ENCODE measurements at regions not wholly inside any gene's neighbourhood (a gene's known extent, or its start where the extent isn't known, plus 50 kb on each side); places are given as distances from the start of the nearest gene placed in this dataset.

DNA sequence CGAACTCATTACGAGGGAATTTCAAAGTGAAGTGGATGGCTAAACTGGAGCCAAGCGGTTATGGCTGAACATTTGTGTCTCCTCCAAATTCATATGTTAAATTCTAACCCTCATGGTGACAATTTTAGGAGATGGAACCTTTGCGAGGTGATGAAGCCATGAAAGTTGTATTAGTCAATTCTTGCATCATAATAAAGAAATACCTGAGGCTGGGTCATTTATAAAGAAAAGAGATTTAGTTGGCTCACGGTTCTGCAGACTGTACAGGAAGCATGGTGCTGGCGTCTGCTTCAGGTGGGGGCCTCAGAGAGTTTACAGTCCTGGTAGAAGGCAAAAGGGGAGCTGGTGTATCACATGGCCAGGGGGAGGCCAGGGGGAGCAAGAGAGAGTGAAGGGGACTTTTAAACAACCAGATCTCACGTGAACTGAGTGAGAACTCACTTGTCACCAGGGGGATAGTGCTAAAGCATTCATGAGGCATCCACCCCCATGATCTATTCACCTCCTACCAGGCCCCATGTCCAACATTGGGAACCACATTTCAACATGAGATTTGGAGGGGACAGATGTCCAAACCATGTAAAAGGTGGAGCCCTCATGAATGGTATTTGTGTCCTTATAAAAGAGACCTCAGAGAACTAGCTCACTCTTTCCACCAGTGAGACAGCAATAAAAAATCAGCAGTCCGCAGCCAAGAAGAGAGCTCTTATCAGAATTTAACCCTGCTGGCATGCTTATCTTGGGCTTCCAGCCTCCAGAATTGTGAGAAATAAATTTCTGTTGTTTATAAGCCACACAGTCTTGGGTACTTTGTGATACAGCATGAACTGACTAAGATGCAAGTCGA, 143.4 kb downstream of the MTRR start:
- intact Hi-C loops (cut with micrococcal nuclease) = no loop called here
- peaks cover 2% of the 10 kb centered on the region for H3K27me3 Mint-ChIP-seq (ENCODE audit: low read depth)
- no peaks in the 10 kb centered on the region for H3K36me3 Mint-ChIP-seq (ENCODE audit: low read depth)
- CTCF ChIA-PET = no interaction called here
- no peaks in the 10 kb centered on the region for H3K9me3 Mint-ChIP-seq
- DNase-seq = no peak
- no peak overlapping the region for H3K27ac Mint-ChIP-seq
- H3K4me3 Mint-ChIP-seq = no peak overlapping the region
- H3K4me1 Mint-ChIP-seq (ENCODE audit: low read depth) = no peaks in the 10 kb centered on the region

DNA sequence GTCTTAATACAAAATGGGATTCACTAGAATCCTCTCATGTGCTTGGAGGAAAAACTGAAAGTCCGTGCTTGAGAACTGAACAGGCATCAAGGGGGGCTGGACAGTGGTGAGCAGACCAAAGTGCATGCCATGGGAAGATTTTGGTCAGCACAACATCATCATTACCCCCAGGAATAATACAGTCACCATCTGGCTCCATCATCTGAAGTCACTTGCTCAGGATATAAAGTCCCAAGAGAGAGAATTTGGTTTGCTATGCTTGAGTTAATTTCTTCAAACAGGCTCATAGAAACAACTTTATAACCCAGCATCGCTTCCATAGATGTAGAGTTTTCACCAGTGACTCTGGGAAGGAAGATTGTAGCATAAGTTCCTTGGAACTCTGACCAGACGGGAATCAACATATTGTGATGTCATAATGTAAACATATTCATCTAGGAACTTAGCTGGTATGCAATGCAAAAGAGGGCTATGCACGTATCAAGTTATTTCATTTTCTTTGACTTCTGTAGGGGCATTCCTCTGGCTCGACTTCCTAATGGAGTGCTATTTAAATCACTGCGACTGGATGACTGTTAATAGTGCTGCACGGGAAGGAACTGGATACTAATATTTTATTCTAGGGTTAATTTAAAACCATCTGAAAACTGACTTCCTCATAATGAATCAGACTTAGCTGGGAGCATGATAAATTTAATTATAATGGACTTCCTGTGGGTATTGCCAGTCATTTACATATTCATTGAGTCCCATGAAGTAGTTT, 145.2 kb downstream of the MTRR start:
- Mint-ChIP-seq H3K4me1 (ENCODE audit: low read depth) (no peaks in the 10 kb centered on the region), H3K4me3 (no peak overlapping the region), H3K36me3 (ENCODE audit: low read depth) (no peaks in the 10 kb centered on the region), H3K27me3 (ENCODE audit: low read depth) (peaks cover 2% of the 10 kb centered on the region), H3K27ac (no peak overlapping the region), H3K9me3 (no peaks in the 10 kb centered on the region)
- intact Hi-C loops (cut with micrococcal nuclease) = no loop called here
- CTCF ChIA-PET = no interaction called here
- no peak for DNase-seq

DNA sequence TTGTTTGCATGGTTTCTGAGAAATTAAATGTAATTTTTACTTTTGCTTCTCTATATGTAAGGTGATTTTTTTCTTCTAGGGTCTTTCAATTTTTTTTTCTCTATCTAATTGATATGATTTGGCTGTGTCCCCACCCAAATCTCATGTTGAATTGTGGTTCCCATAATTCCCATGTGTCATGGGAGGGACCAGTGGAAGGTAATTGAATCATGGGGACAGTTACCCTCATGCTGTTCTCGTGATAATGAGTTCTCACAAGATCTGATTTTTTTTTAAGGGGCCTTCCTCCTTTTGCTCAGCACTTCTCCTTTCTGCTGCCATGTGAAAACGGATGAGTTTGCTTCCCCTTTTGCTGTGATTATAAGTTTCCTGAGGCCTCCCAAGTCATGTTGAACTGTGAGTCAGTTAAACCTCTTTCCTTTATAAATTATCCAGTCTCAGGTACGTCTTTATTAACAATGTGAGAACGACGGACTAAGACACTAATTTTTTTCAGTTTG, 150.8 kb downstream of the MTRR start:
- H3K4me3 Mint-ChIP-seq = no peak overlapping the region
- DNase-seq = no peak
- intact Hi-C loops (cut with micrococcal nuclease) = no loop called here
- H3K4me1 Mint-ChIP-seq (ENCODE audit: low read depth) = no peaks in the 10 kb centered on the region
- no peaks in the 10 kb centered on the region for H3K27me3 Mint-ChIP-seq (ENCODE audit: low read depth)
- H3K9me3 Mint-ChIP-seq = peaks cover 3% of the 10 kb centered on the region
- CTCF ChIA-PET = no interaction called here
- H3K27ac Mint-ChIP-seq = no peak overlapping the region
- no peaks in the 10 kb centered on the region for H3K36me3 Mint-ChIP-seq (ENCODE audit: low read depth)

DNA sequence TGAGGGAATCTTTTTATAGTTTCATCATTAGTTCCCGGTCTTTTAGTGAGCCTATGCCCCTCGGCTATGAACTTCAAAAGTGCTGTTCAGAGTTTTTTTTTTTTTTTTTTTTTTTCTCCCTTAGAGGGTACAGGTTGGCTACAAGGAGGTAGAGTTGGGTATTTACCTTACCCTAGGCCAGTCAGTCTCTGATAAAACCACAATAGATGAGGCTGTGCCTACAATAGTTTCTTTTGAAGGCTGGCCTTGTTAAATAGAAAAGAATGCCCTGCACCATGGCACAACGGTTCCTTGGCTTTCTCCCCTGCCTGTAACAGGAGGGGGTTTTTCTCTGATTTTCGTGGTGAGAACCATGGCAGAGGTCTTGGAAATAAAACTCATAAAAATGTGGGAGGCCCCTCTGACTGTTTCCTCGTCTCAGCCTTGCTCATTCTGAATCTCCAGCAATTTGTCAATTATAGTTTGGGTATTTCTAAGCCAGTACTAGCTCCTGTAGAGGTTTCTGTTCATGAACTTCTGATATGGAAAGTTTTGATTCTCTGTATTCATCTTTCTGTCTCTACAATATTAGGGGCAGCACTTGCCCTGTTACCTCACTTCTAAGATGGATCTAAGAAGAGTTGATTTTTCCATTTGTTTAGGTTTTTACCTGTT, 152.0 kb downstream of the MTRR start:
- DNase-seq = no peak
- no peak overlapping the region for H3K4me3 Mint-ChIP-seq
- intact Hi-C loops (cut with micrococcal nuclease) = no loop called here
- H3K36me3 Mint-ChIP-seq (ENCODE audit: low read depth) = no peaks in the 10 kb centered on the region
- no peaks in the 10 kb centered on the region for H3K27me3 Mint-ChIP-seq (ENCODE audit: low read depth)
- no peak overlapping the region for H3K27ac Mint-ChIP-seq
- CTCF ChIA-PET = no interaction called here
- H3K9me3 Mint-ChIP-seq = peaks cover 3% of the 10 kb centered on the region
- no peaks in the 10 kb centered on the region for H3K4me1 Mint-ChIP-seq (ENCODE audit: low read depth)

DNA sequence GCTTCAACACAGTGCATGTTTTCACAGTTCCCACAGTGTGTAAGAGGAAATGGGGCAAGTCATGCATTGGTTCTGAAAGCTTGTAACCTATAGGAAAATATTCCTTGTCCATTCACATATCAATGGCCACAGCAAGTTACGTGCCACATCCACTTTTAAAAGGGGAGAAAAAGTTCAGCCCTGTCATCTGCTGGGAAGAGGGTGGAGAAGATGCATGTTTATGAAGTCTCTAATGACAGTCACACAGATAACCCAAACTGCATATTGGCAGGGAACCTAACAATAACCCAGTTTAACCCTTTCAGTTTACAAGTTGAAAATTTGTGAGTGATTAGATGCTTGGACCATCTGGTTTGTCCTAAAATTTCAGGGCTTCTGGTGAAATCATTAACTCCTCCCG, 159.3 kb downstream of the MTRR start:
- H3K27ac Mint-ChIP-seq = no peak overlapping the region
- CTCF ChIA-PET = no interaction called here
- H3K4me3 Mint-ChIP-seq = no peak overlapping the region
- DNase-seq = no peak
- no peaks in the 10 kb centered on the region for H3K27me3 Mint-ChIP-seq (ENCODE audit: low read depth)
- no peaks in the 10 kb centered on the region for H3K4me1 Mint-ChIP-seq (ENCODE audit: low read depth)
- H3K9me3 Mint-ChIP-seq = no peaks in the 10 kb centered on the region
- H3K36me3 Mint-ChIP-seq (ENCODE audit: low read depth) = no peaks in the 10 kb centered on the region
- intact Hi-C loops (cut with micrococcal nuclease) = no loop called here

DNA sequence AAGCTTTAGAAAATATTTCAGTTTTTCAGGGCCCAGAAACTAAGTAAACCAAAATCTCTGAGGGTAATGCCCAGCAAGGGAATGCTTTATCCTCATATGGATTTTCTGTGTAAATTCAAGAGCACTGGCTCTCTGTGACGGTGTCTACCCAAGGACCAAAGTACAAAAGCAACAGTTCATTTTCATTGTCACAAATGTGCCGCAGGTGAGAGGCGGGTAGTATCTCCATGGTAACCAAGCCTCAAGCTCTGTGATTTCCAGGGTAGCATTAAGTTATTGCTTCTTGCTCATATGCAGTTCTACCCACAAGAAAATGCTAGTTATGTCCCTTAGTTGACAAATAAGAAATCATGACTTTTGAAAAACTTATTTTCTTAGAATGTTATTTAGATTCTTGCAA, 164.3 kb downstream of the MTRR start:
- Mint-ChIP-seq H3K4me3 (no peak overlapping the region), H3K4me1 (ENCODE audit: low read depth) (no peaks in the 10 kb centered on the region), H3K27me3 (ENCODE audit: low read depth) (no peaks in the 10 kb centered on the region), H3K36me3 (ENCODE audit: low read depth) (no peaks in the 10 kb centered on the region), H3K27ac (no peak overlapping the region), H3K9me3 (no peaks in the 10 kb centered on the region)
- CTCF ChIA-PET = no interaction called here
- intact Hi-C loops (cut with micrococcal nuclease) = no loop called here
- no peak for DNase-seq

DNA sequence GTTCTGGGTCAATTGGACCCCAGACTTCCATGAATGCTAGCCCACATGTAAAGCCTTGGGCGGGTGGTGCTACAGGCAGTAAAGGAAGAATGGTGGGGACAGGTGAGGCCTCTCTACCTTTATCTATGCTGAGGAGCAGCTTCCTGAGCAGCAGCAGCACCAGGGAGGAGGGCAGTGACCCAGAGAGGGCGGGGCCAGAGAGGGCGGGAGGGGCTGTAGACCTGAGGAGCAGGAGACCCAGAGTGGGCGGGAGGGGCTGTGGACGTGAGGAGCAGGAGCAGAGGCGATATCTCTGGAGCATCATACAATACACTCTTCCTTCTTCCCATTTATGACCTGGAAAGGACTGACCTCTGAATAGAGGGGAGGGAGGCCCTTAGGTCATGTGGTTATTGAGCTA, 165.9 kb downstream of the MTRR start:
- intact Hi-C loops (cut with micrococcal nuclease) = no loop called here
- Mint-ChIP-seq H3K4me1 (ENCODE audit: low read depth) (no peaks in the 10 kb centered on the region), H3K27ac (no peak overlapping the region), H3K9me3 (peaks cover 5% of the 10 kb centered on the region), H3K4me3 (no peak overlapping the region), H3K27me3 (ENCODE audit: low read depth) (no peaks in the 10 kb centered on the region), H3K36me3 (ENCODE audit: low read depth) (no peaks in the 10 kb centered on the region)
- DNase-seq = no peak
- CTCF ChIA-PET = no interaction called here

DNA sequence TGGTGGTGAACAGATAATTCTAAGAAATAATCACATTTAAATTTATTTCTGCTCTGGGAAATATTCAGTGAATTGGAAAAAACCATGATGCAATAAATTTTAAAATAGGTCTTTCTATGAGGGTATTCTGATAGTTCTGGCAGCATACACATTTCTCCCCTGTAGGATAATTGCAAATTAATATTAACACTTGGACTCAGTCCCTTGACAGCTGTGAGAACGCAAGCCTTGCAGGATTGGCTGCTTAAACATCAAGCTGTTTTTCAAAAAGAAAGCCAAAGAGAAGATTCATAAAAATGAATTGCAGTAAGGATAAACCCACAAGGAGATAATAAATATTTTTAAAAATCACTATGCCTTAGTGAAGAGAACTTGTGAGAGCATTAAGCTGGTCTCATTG, 180.0 kb downstream of the MTRR start:
- H3K36me3 Mint-ChIP-seq (ENCODE audit: low read depth) = no peaks in the 10 kb centered on the region
- no peak overlapping the region for H3K27ac Mint-ChIP-seq
- H3K4me3 Mint-ChIP-seq = no peak overlapping the region
- no peaks in the 10 kb centered on the region for H3K4me1 Mint-ChIP-seq (ENCODE audit: low read depth)
- CTCF ChIA-PET = no interaction called here
- intact Hi-C loops (cut with micrococcal nuclease) = no loop called here
- no peak for DNase-seq
- H3K9me3 Mint-ChIP-seq = peaks cover 1% of the 10 kb centered on the region
- no peaks in the 10 kb centered on the region for H3K27me3 Mint-ChIP-seq (ENCODE audit: low read depth)

DNA sequence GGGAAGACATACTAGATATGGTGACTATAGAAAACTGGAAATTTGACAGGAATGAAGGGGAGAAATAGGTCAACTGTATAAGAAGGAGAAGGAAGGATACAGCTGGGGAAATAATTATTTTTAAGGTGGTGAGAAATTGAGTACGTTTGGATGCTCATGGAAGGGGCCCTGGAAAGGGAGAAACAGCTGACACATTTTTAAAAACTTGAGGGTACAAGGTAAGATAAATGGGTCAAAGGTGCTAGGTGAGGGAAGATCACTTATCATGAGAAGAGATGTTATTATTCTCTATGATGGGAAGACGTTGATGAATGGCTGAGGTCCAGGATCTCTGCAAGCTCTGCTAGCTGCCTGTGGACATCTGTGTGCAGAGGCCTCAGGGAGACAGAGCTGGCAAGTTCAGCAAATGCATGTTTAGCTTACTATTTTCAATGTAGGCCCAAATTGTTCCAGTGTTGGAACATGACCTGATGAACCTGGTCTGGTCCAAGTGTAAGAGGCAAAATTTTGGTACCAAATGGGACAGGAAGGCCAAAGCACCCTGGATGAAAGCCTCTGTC, 181.7 kb downstream of the MTRR start:
- Mint-ChIP-seq H3K36me3 (ENCODE audit: low read depth) (no peaks in the 10 kb centered on the region), H3K4me1 (ENCODE audit: low read depth) (no peaks in the 10 kb centered on the region), H3K27me3 (ENCODE audit: low read depth) (no peaks in the 10 kb centered on the region), H3K9me3 (peaks cover 1% of the 10 kb centered on the region), H3K4me3 (no peak overlapping the region), H3K27ac (no peak overlapping the region)
- intact Hi-C loops (cut with micrococcal nuclease) = no loop called here
- DNase-seq = no peak
- CTCF ChIA-PET = interaction anchor here (0.7 kb wide), 1 partner anchor 407 kb away, joined by 3 read pairs; no protein-coding TSS in a partner anchor

DNA sequence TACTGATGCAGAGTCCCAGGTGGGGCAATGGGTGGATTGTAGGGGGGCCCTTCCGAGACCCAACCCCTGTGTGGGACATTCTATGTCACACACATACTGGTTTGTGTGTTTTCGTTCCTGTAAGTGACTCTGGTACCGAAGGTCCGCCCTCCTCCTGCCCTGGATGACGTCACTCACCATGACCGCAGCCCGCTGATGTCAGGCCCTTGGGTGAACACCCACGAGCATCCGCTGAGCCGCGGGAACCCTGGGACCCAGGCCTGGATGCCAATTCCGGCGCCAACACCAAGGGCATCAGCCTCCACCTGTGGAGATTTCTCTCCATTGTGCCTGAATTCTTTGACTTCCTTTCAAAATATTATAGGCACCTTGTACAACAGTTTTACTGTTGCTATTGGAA, 184.3 kb downstream of the MTRR start:
- H3K27ac Mint-ChIP-seq = no peak overlapping the region
- H3K27me3 Mint-ChIP-seq (ENCODE audit: low read depth) = peaks cover 3% of the 10 kb centered on the region
- intact Hi-C loops (cut with micrococcal nuclease) = no loop called here
- no peaks in the 10 kb centered on the region for H3K36me3 Mint-ChIP-seq (ENCODE audit: low read depth)
- H3K9me3 Mint-ChIP-seq = peaks cover 1% of the 10 kb centered on the region
- no peak for DNase-seq
- no peak overlapping the region for H3K4me3 Mint-ChIP-seq
- H3K4me1 Mint-ChIP-seq (ENCODE audit: low read depth) = no peaks in the 10 kb centered on the region
- CTCF ChIA-PET = no interaction called here

DNA sequence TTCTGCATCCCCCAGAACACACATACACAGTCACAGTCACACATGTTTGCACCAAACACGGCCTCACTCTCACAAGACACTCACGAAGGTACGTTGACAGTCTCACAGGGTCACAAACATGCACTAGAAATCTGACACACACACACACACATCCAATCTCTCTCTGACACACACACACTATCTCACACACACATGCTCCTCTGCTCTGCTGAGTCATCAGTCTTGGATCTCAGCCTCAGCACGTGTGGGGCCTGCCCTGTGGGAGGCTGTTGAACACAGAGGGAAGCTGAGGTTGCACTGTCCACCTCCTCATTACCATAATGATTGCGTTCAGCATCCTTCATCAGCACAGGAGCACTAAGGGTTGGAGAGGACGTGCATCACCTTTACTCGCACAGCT, 188.8 kb downstream of the MTRR start:
- CTCF ChIA-PET = no interaction called here
- H3K4me1 Mint-ChIP-seq (ENCODE audit: low read depth) = no peaks in the 10 kb centered on the region
- no peaks in the 10 kb centered on the region for H3K9me3 Mint-ChIP-seq
- H3K27me3 Mint-ChIP-seq (ENCODE audit: low read depth) = peaks cover 3% of the 10 kb centered on the region
- H3K27ac Mint-ChIP-seq = no peak overlapping the region
- no peak for DNase-seq
- H3K36me3 Mint-ChIP-seq (ENCODE audit: low read depth) = no peaks in the 10 kb centered on the region
- no peak overlapping the region for H3K4me3 Mint-ChIP-seq
- intact Hi-C loops (cut with micrococcal nuclease) = no loop called here

DNA sequence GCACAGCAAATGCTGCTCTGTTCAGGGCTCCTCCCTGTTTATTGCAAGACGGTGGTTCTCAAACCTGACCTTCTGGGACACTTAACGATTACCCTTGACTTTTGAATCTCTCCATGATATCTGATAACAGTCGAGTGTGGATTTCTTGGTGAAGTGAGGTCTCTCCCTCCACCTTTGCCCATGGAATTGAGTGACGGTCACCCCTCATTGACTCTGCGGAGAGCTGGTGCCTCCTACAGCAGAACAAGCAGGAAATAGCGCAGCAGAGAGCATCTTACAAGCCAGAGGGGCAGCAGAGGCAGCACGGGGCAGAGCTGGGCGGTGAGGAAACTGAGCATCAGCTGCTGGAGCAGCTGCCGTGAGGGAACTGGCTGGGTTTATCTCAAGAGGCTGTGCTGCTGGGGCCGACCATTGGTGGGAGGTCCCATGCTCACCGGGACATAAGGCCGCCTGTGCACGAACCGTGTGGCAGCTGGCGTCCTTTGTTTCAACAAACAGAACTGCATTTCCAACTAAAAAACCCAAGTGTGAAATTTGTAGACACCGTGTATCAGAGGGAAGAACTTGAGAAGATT, 189.8 kb downstream of the MTRR start:
- CTCF ChIA-PET = no interaction called here
- H3K4me1 Mint-ChIP-seq (ENCODE audit: low read depth) = no peaks in the 10 kb centered on the region
- DNase-seq = no peak
- no peaks in the 10 kb centered on the region for H3K36me3 Mint-ChIP-seq (ENCODE audit: low read depth)
- intact Hi-C loops (cut with micrococcal nuclease) = no loop called here
- H3K4me3 Mint-ChIP-seq = no peak overlapping the region
- no peak overlapping the region for H3K27ac Mint-ChIP-seq
- H3K9me3 Mint-ChIP-seq = no peaks in the 10 kb centered on the region
- peaks cover 3% of the 10 kb centered on the region for H3K27me3 Mint-ChIP-seq (ENCODE audit: low read depth)

Measured in activated naive CD4-positive, alpha-beta T cell treated with anti-CD3 and anti-CD28 coated beads for 36 hours (primary cell).